ENCODE measurements at regions not wholly inside any gene's neighbourhood (a gene's known extent, or its start where the extent isn't known, plus 50 kb on each side); places are given as distances from the start of the nearest gene placed in this dataset.

DNA sequence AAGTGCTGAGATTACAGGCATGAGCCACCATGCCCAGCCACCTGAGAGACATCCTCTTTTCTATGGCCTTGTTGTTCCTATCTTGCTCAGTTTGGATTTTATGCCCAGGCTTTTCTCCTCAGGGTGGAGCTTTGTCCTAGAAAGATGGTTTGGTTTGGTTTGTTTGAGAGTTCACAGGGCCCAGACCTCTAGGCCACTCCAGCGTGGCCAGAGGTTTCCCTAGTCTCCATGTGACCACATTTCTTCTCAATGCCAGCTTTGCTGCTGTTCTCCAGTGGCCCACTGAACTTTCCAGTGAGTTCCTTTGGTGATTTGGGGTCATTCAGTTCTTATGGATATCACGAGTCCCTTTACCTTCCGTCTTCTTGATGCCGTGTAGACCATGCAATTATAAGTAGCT, 92.6 kb upstream of the SERBP1 start:
- peaks cover 11% of the 10 kb centered on the region for H3K4me1 Mint-ChIP-seq (ENCODE audit: insufficient read depth, unreplicated experiment)
- DNase-seq (ENCODE audit: unreplicated experiment) = no peak
- BruUV-seq (replicated peaks) = no TSS peak
- peaks cover 4% of the 10 kb centered on the region for H3K36me3 Mint-ChIP-seq (ENCODE audit: insufficient read depth, unreplicated experiment)
- H3K27ac Mint-ChIP-seq (ENCODE audit: low read depth, unreplicated experiment) = no peak overlapping the region
- intact Hi-C loops (cut with micrococcal nuclease) = no loop called here
- ChIA-PET CTCF (interaction anchor here (0.6 to 4.6 kb wide), 13 partner anchors 10 to 302 kb away, joined by 3 to 30 read pairs (median 4); no protein-coding TSS in a partner anchor), POLR2A (interaction anchor here (0.6 kb wide), 3 partner anchors 108 to 561 kb away, joined by 3 read pairs; no protein-coding TSS in a partner anchor)
- H3K27me3 Mint-ChIP-seq (ENCODE audit: insufficient read depth, unreplicated experiment) = no peaks in the 10 kb centered on the region
- H3K4me3 Mint-ChIP-seq (ENCODE audit: unreplicated experiment) = no peak overlapping the region
- TF ChIP-seq CTCF (IDR thresholded peaks at IDR 0.05; ENCODE audit: unreplicated experiment) = no peak
- H3K9me3 Mint-ChIP-seq (ENCODE audit: unreplicated experiment) = no peaks in the 10 kb centered on the region

DNA sequence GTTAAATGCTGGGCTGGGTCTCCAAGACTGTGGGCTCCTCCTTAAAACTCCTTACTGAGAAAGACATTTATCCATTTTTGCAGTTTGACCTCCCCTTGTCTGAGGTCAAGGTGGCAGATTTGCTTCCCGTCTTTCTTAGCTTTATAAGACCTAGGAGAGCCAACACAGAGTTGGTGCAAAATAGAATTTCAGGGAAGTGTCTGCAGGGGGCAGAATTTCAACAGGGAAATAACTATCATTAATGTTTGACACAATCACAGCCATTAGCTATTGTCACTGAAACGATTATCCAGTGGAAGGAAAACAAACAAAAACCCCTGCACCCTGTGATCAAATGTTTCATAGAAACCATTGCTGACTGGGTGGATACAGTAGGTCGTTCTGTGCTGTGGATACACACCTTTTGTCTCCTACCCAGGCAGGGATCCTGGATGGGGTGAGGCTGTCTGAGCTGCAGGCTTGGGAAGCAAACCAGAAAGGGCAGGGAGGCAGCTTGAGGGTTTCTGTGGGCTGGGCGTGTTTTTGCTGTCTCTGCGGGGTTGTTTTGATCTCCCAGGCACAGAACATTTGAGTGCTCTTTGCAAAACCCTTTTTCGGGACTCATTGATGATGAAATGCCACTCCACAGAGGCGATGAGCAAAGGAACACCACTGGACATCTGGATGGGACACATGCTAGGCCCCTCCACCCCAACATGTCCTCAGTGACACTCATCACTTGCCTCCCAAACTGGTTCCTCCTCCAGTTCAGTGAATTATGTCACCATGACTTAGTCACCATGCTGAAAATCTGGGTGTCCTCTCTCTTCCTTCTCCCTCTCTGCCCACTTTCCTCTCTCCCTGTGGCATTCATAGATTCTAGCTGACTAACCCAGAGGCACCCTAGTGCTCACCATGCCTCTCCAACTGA, 94.2 kb upstream of the SERBP1 start:
- Mint-ChIP-seq H3K36me3 (ENCODE audit: insufficient read depth, unreplicated experiment) (no peaks in the 10 kb centered on the region), H3K27me3 (ENCODE audit: insufficient read depth, unreplicated experiment) (no peaks in the 10 kb centered on the region), H3K4me1 (ENCODE audit: insufficient read depth, unreplicated experiment) (peaks cover 11% of the 10 kb centered on the region), H3K9me3 (ENCODE audit: unreplicated experiment) (no peaks in the 10 kb centered on the region), H3K4me3 (ENCODE audit: unreplicated experiment) (no peak overlapping the region), H3K27ac (ENCODE audit: low read depth, unreplicated experiment) (no peak overlapping the region)
- TF ChIP-seq CTCF (IDR thresholded peaks at IDR 0.05; ENCODE audit: unreplicated experiment) = peak; percentile 10
- ChIA-PET CTCF (interaction anchor here (0.7 to 4.6 kb wide), 10 partner anchors 9 to 247 kb away, joined by 3 to 30 read pairs (median 4); no protein-coding TSS in a partner anchor), POLR2A (interaction anchor here (0.7 to 1.2 kb wide), 2 partner anchors 131 to 281 kb away, joined by 3 to 4 read pairs; no protein-coding TSS in a partner anchor)
- intact Hi-C loops (cut with micrococcal nuclease) = no loop called here
- no peak for DNase-seq (ENCODE audit: unreplicated experiment)
- BruUV-seq (replicated peaks) = no TSS peak

GRCh38 chr1:67525053-67525760, 95.0 kb upstream of the SERBP1 start:
- ChIA-PET CTCF (interaction anchor here (1.0 to 3.2 kb wide), 6 partner anchors 10 to 236 kb away, joined by 3 to 19 read pairs (median 7); no protein-coding TSS in a partner anchor), POLR2A (interaction anchor here (0.8 to 1.2 kb wide), 2 partner anchors 10 to 132 kb away, joined by 3 to 4 read pairs; no protein-coding TSS in a partner anchor)
- H3K9me3 Mint-ChIP-seq (ENCODE audit: unreplicated experiment) = no peaks in the 10 kb centered on the region
- no peak for DNase-seq (ENCODE audit: unreplicated experiment)
- H3K27ac Mint-ChIP-seq (ENCODE audit: low read depth, unreplicated experiment) = no peak overlapping the region
- intact Hi-C loops (cut with micrococcal nuclease) = no loop called here
- no peaks in the 10 kb centered on the region for H3K27me3 Mint-ChIP-seq (ENCODE audit: insufficient read depth, unreplicated experiment)
- peaks cover 11% of the 10 kb centered on the region for H3K4me1 Mint-ChIP-seq (ENCODE audit: insufficient read depth, unreplicated experiment)
- H3K4me3 Mint-ChIP-seq (ENCODE audit: unreplicated experiment) = no peak overlapping the region
- H3K36me3 Mint-ChIP-seq (ENCODE audit: insufficient read depth, unreplicated experiment) = no peaks in the 10 kb centered on the region
- no TSS peak for BruUV-seq (replicated peaks)
- TF ChIP-seq CTCF (IDR thresholded peaks at IDR 0.05; ENCODE audit: unreplicated experiment) = no peak

GRCh38 chr1:67528141-67528540, 97.9 kb upstream of the SERBP1 start:
- no TSS peak for BruUV-seq (replicated peaks)
- Mint-ChIP-seq H3K36me3 (ENCODE audit: insufficient read depth, unreplicated experiment) (peaks cover 2% of the 10 kb centered on the region), H3K27me3 (ENCODE audit: insufficient read depth, unreplicated experiment) (no peaks in the 10 kb centered on the region), H3K4me1 (ENCODE audit: insufficient read depth, unreplicated experiment) (peaks cover 6% of the 10 kb centered on the region), H3K9me3 (ENCODE audit: unreplicated experiment) (no peaks in the 10 kb centered on the region), H3K4me3 (ENCODE audit: unreplicated experiment) (no peak overlapping the region), H3K27ac (ENCODE audit: low read depth, unreplicated experiment) (no peak overlapping the region)
- ChIA-PET CTCF (interaction anchor here (0.6 to 2.2 kb wide), 7 partner anchors 10 to 796 kb away, joined by 3 to 17 read pairs (median 4); no protein-coding TSS in a partner anchor), POLR2A (interaction anchor here (1.2 kb wide), 1 partner anchor 159 kb away, joined by 5 read pairs; no protein-coding TSS in a partner anchor)
- no peak for DNase-seq (ENCODE audit: unreplicated experiment)
- intact Hi-C loops (cut with micrococcal nuclease) = no loop called here
- no peak for TF ChIP-seq CTCF (IDR thresholded peaks at IDR 0.05; ENCODE audit: unreplicated experiment)

All from MCF 10A (cell line).